Esophagus squamous epithelium (tissue), 5 donors: ENCODE measurements at regions not wholly inside any gene's neighbourhood (a gene's known extent, or its start where the extent isn't known, plus 50 kb on each side); places are given as distances from the start of the nearest gene placed in this dataset.

Experiments
- DNase-seq: peaks from one replicate; lab custom pipeline; 2025; lab: John Stamatoyannopoulos, UW
- H3K27ac ChIP-seq, 4 donors: fragments of 200-600 bp; sonication (generic); one replicate each; pipeline ENCODE4 v1.5.1; 2016 to 2019; ENCODE audit warnings: mild to moderate bottlenecking in 1 of 4
- H3K27me3 ChIP-seq, 4 donors: fragments of 200-600 bp; sonication (generic); 1 replicate in 3 of 4; 2 replicates in 1 of 4; pipeline versions ENCODE4 v1.5.1 to v1.6.0; 2017 to 2021; ENCODE audit warnings: antibody characterized with exemption in 1 of 4
- H3K36me3 ChIP-seq, 3 donors: fragments of 200-600 bp; sonication (generic); one replicate each; pipeline ENCODE4 v1.5.1; 2016 to 2019
- H3K4me1 ChIP-seq, 3 donors: fragments of 200-600 bp; sonication (generic); one replicate each; pipeline ENCODE4 v1.5.1; 2017 to 2019
- H3K4me3 ChIP-seq, 4 donors: fragments of 200-600 bp; sonication (generic); 1 replicate in 3 of 4; 2 replicates in 1 of 4; pipeline ENCODE4 v1.5.1; 2016 to 2019; ENCODE audit warnings: mild to moderate bottlenecking in 2 of 4, moderate library complexity in 1 of 4
- H3K9me3 ChIP-seq, 3 donors: fragments of 200-600 bp; sonication (generic); one replicate each; pipeline ENCODE4 v1.5.1; 2016 to 2019
- CTCF ChIP-seq, 6 experiments: fragments of 450-650 bp in 4 of 6; fragments of 200-600 bp in 2 of 6; sonication (generic) in 2 of 6; IDR thresholded peaks; one replicate each; pipeline ENCODE4 v1.5.1; 2016 to 2019; ENCODE audit warnings: antibody characterized with exemption in 6 of 6, mild to moderate bottlenecking in 4 of 6, moderate library complexity in 4 of 6
- POLR2A ChIP-seq, 4 donors: fragments of 450-650 bp; IDR thresholded peaks; one replicate each; pipeline ENCODE4 v1.6.1; 2017; ENCODE audit warnings: antibody characterized with exemption in 4 of 4, mild to moderate bottlenecking in 4 of 4, moderate library complexity in 3 of 4
- WGBS, 2 donors: methylation state at CpG; one replicate each; pipeline ENCODE4 v1.1.5; 2018; 5-methylcytosine and 5-hydroxymethylcytosine counted together
- intact Hi-C: fragments of 100-400 bp; cut with DNase I; formaldehyde crosslinking; loops from one replicate; pipeline ENCODE4 v1.15.0; 2022
- donor health status: DM: yes; HTN: yes; CAD: no.

- no peaks in the 10 kb centered on the region for H3K9me3 ChIP-seq
- WGBS, 2 donors, result 76 to 86% methylated on average over 1 of the region's 1 CpG
- H3K4me3 ChIP-seq, result no peak overlapping the region
- no peaks in the 10 kb centered on the region for H3K4me1 ChIP-seq
- intact Hi-C loops, result no loop called here
- H3K36me3 ChIP-seq, result no peaks in the 10 kb centered on the region
- DNase-seq, result no peak
- H3K27ac ChIP-seq, result no peak overlapping the region
- H3K27me3 ChIP-seq, result no peaks in the 10 kb centered on the region
- TF ChIP-seq CTCF (IDR thresholded peaks at IDR 0.05), result no peak
- TF ChIP-seq POLR2A (IDR thresholded peaks at IDR 0.05), result no peak
These were observed 216.3 kb upstream of the ITGA4 start for GRCh38 chr2:181240844-181241243.

- TF ChIP-seq POLR2A (IDR thresholded peaks at IDR 0.05), result no peak
- TF ChIP-seq CTCF (IDR thresholded peaks at IDR 0.05), result no peak
- H3K27ac ChIP-seq, result no peak overlapping the region
- no peak overlapping the region for H3K4me3 ChIP-seq
- no peaks in the 10 kb centered on the region for H3K9me3 ChIP-seq
- no peaks in the 10 kb centered on the region for H3K36me3 ChIP-seq
- WGBS, 2 donors, result 58 to 80% methylated on average over 2 of the region's 2 CpGs
- H3K27me3 ChIP-seq, result no peaks in the 10 kb centered on the region
- intact Hi-C loops, result no loop called here
- no peak for DNase-seq
- H3K4me1 ChIP-seq, result no peaks in the 10 kb centered on the region
These were observed 215.8 kb upstream of the ITGA4 start for GRCh38 chr2:181241366-181241765.

GRCh38 chr2:181241797-181242196 lies 215.4 kb upstream of the ITGA4 start:
- Histone ChIP-seq H3K9me3 (no peaks in the 10 kb centered on the region), H3K4me3 (no peak overlapping the region), H3K27ac (no peak overlapping the region), H3K27me3 (no peaks in the 10 kb centered on the region), H3K36me3 (no peaks in the 10 kb centered on the region), H3K4me1 (no peaks in the 10 kb centered on the region)
- 70% methylated on average over 2 of the region's 2 CpGs for WGBS, 2 donors
- intact Hi-C loops, result no loop called here
- TF ChIP-seq CTCF (IDR thresholded peaks at IDR 0.05), result no peak
- no peak for TF ChIP-seq POLR2A (IDR thresholded peaks at IDR 0.05)
- DNase-seq, result no peak

GRCh38 chr2:181242262-181242661 lies 214.9 kb upstream of the ITGA4 start:
- H3K4me1 ChIP-seq, result no peaks in the 10 kb centered on the region
- no peak overlapping the region for H3K27ac ChIP-seq
- DNase-seq, result no peak
- WGBS, 2 donors, result 73% methylated on average over 2 of the region's 2 CpGs
- intact Hi-C loops, result no loop called here
- no peaks in the 10 kb centered on the region for H3K36me3 ChIP-seq
- H3K4me3 ChIP-seq, result no peak overlapping the region
- H3K9me3 ChIP-seq, result no peaks in the 10 kb centered on the region
- H3K27me3 ChIP-seq, result no peaks in the 10 kb centered on the region
- no peak for TF ChIP-seq POLR2A (IDR thresholded peaks at IDR 0.05)

GRCh38 chr2:181243319-181243718 lies 213.9 kb upstream of the ITGA4 start:
- DNase-seq, result no peak
- intact Hi-C loops, result no loop called here
- TF ChIP-seq CTCF (IDR thresholded peaks at IDR 0.05) (no peak), POLR2A (IDR thresholded peaks at IDR 0.05) (no peak)
- H3K4me3 ChIP-seq, result no peak overlapping the region
- no peaks in the 10 kb centered on the region for H3K4me1 ChIP-seq
- H3K27me3 ChIP-seq, result no peaks in the 10 kb centered on the region
- no peak overlapping the region for H3K27ac ChIP-seq
- no peaks in the 10 kb centered on the region for H3K9me3 ChIP-seq
- no peaks in the 10 kb centered on the region for H3K36me3 ChIP-seq

- no peaks in the 10 kb centered on the region for H3K9me3 ChIP-seq
- no peaks in the 10 kb centered on the region for H3K27me3 ChIP-seq
- H3K4me1 ChIP-seq, result no peaks in the 10 kb centered on the region
- intact Hi-C loops, result no loop called here
- TF ChIP-seq POLR2A (IDR thresholded peaks at IDR 0.05), result no peak
- TF ChIP-seq CTCF (IDR thresholded peaks at IDR 0.05), result no peak
- no peak for DNase-seq
- 84 to 94% methylated on average over 1 of the region's 1 CpG for WGBS, 2 donors
- no peak overlapping the region for H3K4me3 ChIP-seq
- no peaks in the 10 kb centered on the region for H3K36me3 ChIP-seq
- no peak overlapping the region for H3K27ac ChIP-seq
These were observed 206.5 kb upstream of the ITGA4 start for GRCh38 chr2:181250691-181251090.
